HG02798 (cell line): ENCODE measurements at regions not wholly inside any gene's neighbourhood (a gene's known extent, or its start where the extent isn't known, plus 50 kb on each side); places are given as distances from the start of the nearest gene placed in this dataset.
"Not testable (repeated sequence)": the region's sequence is repeated elsewhere in the genome, so short reads cannot be mapped to it uniquely, and the experiment has no call there.

ENCODE experiments used
- ATAC-seq: cut with Tn5 transposase; IDR thresholded peaks from one replicate; pipeline ENCODE4 v1.9.1; 2021; ENCODE audit warnings: mild to moderate bottlenecking; ENCODE audit not compliant: unreplicated experiment, poor library complexity

- no peak for ATAC-seq
Observed at GRCh38 chr2:57615855-57616556, 430.6 kb upstream of the VRK2 start.

GRCh38 chr2:57617318-57617717, 429.3 kb upstream of the VRK2 start:
- ATAC-seq = no peak

- no peak for ATAC-seq
Observed at GRCh38 chr2:57621122-57621663, 425.4 kb upstream of the VRK2 start.

- no peak for ATAC-seq
Observed at GRCh38 chr2:57622009-57622408, 424.6 kb upstream of the VRK2 start.

GRCh38 chr2:57656198-57656597, 390.4 kb upstream of the VRK2 start:
- no peak for ATAC-seq

- ATAC-seq = no peak
Observed at GRCh38 chr2:57669570-57669969, 377.0 kb upstream of the VRK2 start.

GRCh38 chr2:57674025-57674424, 372.6 kb upstream of the VRK2 start:
- no peak for ATAC-seq

- ATAC-seq = no peak
Observed at GRCh38 chr2:57674743-57675142, 371.9 kb upstream of the VRK2 start.

- ATAC-seq = no peak
Observed at GRCh38 chr2:57677296-57677695, 369.3 kb upstream of the VRK2 start.

GRCh38 chr2:57681650-57682049, 365.0 kb upstream of the VRK2 start:
- ATAC-seq = no peak

- no peak for ATAC-seq
Observed at GRCh38 chr2:57685032-57685431, 361.6 kb upstream of the VRK2 start.

GRCh38 chr2:57692395-57692794, 354.2 kb upstream of the VRK2 start:
- ATAC-seq = no peak

GRCh38 chr2:57693177-57693576, 353.4 kb upstream of the VRK2 start:
- no peak for ATAC-seq

GRCh38 chr2:57693965-57694364, 352.6 kb upstream of the VRK2 start:
- ATAC-seq = peak; percentile 34

GRCh38 chr2:57696016-57696415, 350.6 kb upstream of the VRK2 start:
- no peak for ATAC-seq

- no peak for ATAC-seq
Observed at GRCh38 chr2:57698392-57698791, 348.2 kb upstream of the VRK2 start.

- no peak for ATAC-seq
Observed at GRCh38 chr2:57698935-57699449, 347.6 kb upstream of the VRK2 start.

- ATAC-seq = no peak
Observed at GRCh38 chr2:57701391-57701791, 345.2 kb upstream of the VRK2 start.

- no peak for ATAC-seq
Observed at GRCh38 chr2:57703407-57703806, 343.2 kb upstream of the VRK2 start.

GRCh38 chr2:57707794-57708193, 338.8 kb upstream of the VRK2 start:
- not testable (repeated sequence) for ATAC-seq

- no peak for ATAC-seq
Observed at GRCh38 chr2:57711991-57712390, 334.6 kb upstream of the VRK2 start.
